ENCODE measurements at regions not wholly inside any gene's neighbourhood (a gene's known extent, or its start where the extent isn't known, plus 50 kb on each side); places are given as distances from the start of the nearest gene placed in this dataset.

GRCh38 chr6:152920016-152920415 is 62.8 kb downstream of the FBXO5 start:
- TF ChIP-seq CTCF (IDR thresholded peaks at IDR 0.05) = no peak
- no peak for TF ChIP-seq POLR2A (IDR thresholded peaks at IDR 0.05)
